ENCODE measurements at regions not wholly inside any gene's neighbourhood (a gene's known extent, or its start where the extent isn't known, plus 50 kb on each side); places are given as distances from the start of the nearest gene placed in this dataset.

- no peak overlapping the region for H3K4me3 ChIP-seq (ENCODE audit: low read depth, low read length)
- no peak for DNase-seq (ENCODE audit: low read depth)
- TF ChIP-seq CTCF (conservative IDR thresholded peaks at IDR 0.05; ENCODE audit: low read depth, low read length): no peak
These were observed 1201.7 kb upstream of the SLC39A10 start for GRCh38 chr2:194455358-194455757.

GRCh38 chr2:194452504-194452903 is 1204.5 kb upstream of the SLC39A10 start:
- DNase-seq (ENCODE audit: low read depth): no peak
- no peak for TF ChIP-seq CTCF (conservative IDR thresholded peaks at IDR 0.05; ENCODE audit: low read depth, low read length)
- H3K4me3 ChIP-seq (ENCODE audit: low read depth, low read length): no peak overlapping the region

- no peak for DNase-seq (ENCODE audit: low read depth)
- H3K4me3 ChIP-seq (ENCODE audit: low read depth, low read length): no peak overlapping the region
- TF ChIP-seq CTCF (conservative IDR thresholded peaks at IDR 0.05; ENCODE audit: low read depth, low read length): no peak
These were observed 1211.8 kb upstream of the SLC39A10 start for GRCh38 chr2:194445226-194445625.

- no peak for TF ChIP-seq CTCF (conservative IDR thresholded peaks at IDR 0.05; ENCODE audit: low read depth, low read length)
- H3K4me3 ChIP-seq (ENCODE audit: low read depth, low read length): no peak overlapping the region
- DNase-seq (ENCODE audit: low read depth): no peak
These were observed 1213.1 kb upstream of the SLC39A10 start for GRCh38 chr2:194443926-194444325.

- no peak for DNase-seq (ENCODE audit: low read depth)
- H3K4me3 ChIP-seq (ENCODE audit: low read depth, low read length): no peak overlapping the region
- no peak for TF ChIP-seq CTCF (conservative IDR thresholded peaks at IDR 0.05; ENCODE audit: low read depth, low read length)
These were observed 1232.3 kb upstream of the SLC39A10 start for GRCh38 chr2:194424683-194425209.

- no peak overlapping the region for H3K4me3 ChIP-seq (ENCODE audit: low read depth, low read length)
- no peak for DNase-seq (ENCODE audit: low read depth)
- no peak for TF ChIP-seq CTCF (conservative IDR thresholded peaks at IDR 0.05; ENCODE audit: low read depth, low read length)
These were observed 1245.8 kb upstream of the SLC39A10 start for GRCh38 chr2:194411221-194411620.

GRCh38 chr2:194395818-194396217 is 1261.2 kb upstream of the SLC39A10 start:
- TF ChIP-seq CTCF (conservative IDR thresholded peaks at IDR 0.05; ENCODE audit: low read depth, low read length): no peak
- no peak overlapping the region for H3K4me3 ChIP-seq (ENCODE audit: low read depth, low read length)
- DNase-seq (ENCODE audit: low read depth): no peak
